RCC 7860 (cell line): ENCODE measurements at regions not wholly inside any gene's neighbourhood (a gene's known extent, or its start where the extent isn't known, plus 50 kb on each side); places are given as distances from the start of the nearest gene placed in this dataset.

Experiments used
- DNase-seq: peaks from one replicate; pipeline ENCODE4 v3.0.0-alpha.2; 2015; ENCODE audit warnings: low spot score
- FAIRE-seq: peaks from 2 replicates; lab custom pipeline; 2012; peaks lifted over from hg19 to GRCh38; lab: Jason Lieb, UNC

GRCh38 chr12:130070126-130070611, 92.1 kb upstream of the FZD10 start:
- DNase-seq (no peak), FAIRE-seq (no peak)

DNA sequence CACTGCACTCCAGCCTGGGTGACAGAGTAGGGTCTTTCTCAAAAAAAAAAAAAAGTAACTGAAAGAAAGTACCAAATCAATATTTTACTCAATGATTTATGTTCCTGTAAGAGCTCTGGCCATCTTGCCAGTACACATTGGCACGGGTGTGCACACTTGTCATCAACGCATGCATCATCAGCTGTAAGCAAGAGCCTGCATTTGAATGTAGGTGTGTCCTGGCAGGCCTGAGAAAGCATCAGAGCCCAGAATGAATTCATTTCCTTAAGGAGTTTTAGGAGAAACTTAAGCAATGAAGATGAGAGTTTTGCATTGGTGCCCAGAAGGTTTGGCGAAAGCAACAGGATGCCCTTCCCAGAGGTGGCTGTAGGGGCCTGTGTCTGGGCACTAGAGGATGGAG, 88.5 kb upstream of the FZD10 start:
- DNase-seq, result no peak
- FAIRE-seq, result no peak

DNA sequence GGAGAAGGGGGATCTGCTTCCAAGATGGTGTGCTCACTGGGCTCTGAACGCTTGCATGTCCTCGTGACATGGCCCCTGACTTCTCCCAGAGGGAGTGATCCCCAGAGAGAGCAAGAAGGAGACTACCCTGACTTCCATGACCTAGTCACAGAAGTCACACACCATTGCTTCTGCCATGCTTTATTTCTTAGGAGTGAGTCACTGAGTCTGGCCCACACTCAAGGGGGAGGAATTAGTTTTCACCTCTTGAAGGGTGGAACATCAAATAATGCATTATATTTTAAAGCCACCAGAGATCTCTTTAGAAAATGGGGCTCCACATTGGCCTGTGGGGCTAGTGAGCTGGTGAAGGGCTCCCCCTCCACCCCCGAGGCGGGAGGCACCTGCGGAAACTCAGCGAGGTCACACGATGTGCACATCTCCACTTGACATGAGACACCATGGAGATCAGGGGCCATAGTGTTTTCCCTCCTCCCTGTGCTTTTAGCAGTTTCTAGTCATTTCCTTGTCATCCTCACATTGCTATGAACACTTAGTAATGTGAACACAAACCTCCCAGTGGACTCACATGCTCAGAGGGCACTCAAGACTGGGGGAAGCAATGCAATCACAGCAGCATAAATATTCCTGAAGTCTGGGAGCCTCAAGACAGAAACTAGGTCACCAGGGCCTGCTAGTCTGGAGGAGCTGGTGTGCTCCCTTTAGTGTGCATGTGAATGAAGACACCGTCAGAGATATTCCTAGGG, 87.4 kb upstream of the FZD10 start:
- FAIRE-seq (no peak), DNase-seq (no peak)

- FAIRE-seq, result no peak
- no peak for DNase-seq
These were observed 86.7 kb upstream of the FZD10 start for GRCh38 chr12:130075497-130076076.

DNA sequence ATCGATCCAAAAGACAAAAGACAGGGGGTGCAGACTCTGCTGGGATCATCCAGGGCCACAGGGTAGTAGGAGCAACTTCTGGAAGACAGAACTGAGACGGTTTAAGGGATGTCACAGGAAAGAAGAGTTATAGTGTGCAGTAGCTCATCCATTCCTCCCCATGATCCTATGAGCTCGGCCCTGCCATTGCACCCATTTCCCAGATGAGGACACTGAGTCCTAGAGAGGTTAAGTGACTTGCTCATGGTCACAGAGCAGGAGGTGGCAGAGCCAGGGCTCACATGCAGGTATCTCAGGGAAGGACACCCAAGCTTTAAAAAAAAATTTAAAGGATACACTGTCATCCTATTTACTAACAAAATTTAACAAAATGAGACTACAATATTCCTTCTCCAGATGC, 86.1 kb upstream of the FZD10 start:
- no peak for FAIRE-seq
- no peak for DNase-seq

- DNase-seq (no peak), FAIRE-seq (no peak)
These were observed 85.5 kb upstream of the FZD10 start for GRCh38 chr12:130076752-130077151.

DNA sequence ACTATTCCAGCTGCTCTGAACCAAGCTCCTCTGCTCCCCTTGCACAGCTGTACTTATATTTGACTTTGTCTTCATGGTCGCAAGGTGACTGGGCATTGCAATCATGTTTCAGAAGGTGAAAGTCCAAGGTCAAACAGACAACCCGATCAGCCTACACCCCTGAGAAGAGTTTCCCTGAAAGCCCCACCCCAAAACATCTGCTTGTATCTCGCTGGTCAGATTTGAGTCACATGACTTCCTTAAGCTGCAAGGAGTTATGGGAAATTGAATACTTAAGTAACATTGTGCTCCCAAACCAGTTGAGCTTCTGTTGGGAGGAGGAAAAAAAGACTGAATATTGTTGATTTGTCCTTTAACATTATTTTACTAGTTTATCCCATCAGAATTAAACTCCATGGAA, 83.4 kb upstream of the FZD10 start:
- no peak for FAIRE-seq
- DNase-seq, result no peak

GRCh38 chr12:130079279-130079678, 83.0 kb upstream of the FZD10 start:
- DNase-seq (no peak), FAIRE-seq (no peak)

GRCh38 chr12:130080205-130080604, 82.1 kb upstream of the FZD10 start:
- no peak for DNase-seq
- FAIRE-seq, result no peak

- FAIRE-seq (no peak), DNase-seq (no peak)
These were observed 81.0 kb upstream of the FZD10 start for GRCh38 chr12:130081117-130081805.

GRCh38 chr12:130083002-130083401, 79.3 kb upstream of the FZD10 start:
- no peak for FAIRE-seq
- no peak for DNase-seq

DNA sequence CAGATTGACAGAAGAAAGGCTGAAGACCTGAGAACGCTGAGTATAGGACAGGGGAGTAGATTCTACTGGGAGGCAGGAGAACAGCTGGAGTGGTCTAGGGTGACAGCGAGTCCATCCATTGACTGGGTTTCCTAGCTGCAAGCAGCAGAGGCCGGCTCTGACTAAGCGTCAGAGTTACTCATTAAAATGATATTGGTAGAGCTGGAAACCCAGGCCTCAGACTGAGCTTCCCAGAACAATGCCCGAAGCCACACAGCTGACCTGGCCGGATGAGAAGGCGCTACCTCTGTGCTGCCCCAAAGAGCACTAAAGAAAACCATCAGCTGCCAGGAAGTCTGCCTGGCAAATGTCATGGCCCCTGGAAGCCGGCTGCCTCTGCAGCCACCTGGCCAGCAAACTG, 78.5 kb upstream of the FZD10 start:
- no peak for DNase-seq

GRCh38 chr12:130084359-130084758, 77.9 kb upstream of the FZD10 start:
- no peak for FAIRE-seq
- no peak for DNase-seq

More for the DNA sequence above, 78.5 kb upstream of the FZD10 start:
- FAIRE-seq, result no peak

- FAIRE-seq (no peak), DNase-seq (no peak)
These were observed 76.0 kb upstream of the FZD10 start for GRCh38 chr12:130086248-130086647.

- DNase-seq, result no peak
- FAIRE-seq, result no peak
These were observed 75.5 kb upstream of the FZD10 start for GRCh38 chr12:130086797-130087196.

- no peak for FAIRE-seq
- DNase-seq, result no peak
These were observed 75.0 kb upstream of the FZD10 start for GRCh38 chr12:130087222-130087621.

GRCh38 chr12:130088504-130088903, 73.8 kb upstream of the FZD10 start:
- no peak for FAIRE-seq
- no peak for DNase-seq

GRCh38 chr12:130090542-130090941, 71.7 kb upstream of the FZD10 start:
- no peak for FAIRE-seq

DNA sequence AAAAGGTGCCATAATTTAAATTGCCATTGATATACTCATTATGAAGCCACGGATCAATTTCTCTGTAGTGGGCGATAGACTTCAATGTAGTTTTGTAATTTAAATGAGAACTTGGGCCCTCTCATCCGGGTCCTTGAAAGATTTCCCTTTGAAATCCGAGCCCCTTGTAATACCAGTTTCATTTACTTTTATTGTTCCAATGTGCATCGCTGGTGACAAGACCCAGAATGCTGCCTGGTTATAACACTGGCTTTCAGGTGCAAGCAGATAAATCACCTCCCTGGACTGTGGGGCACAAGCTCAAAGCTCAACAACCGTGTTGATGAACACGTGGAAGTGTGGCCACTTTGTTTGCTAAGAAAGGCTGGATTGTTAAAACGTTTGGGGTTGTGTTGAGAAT, 68.9 kb upstream of the FZD10 start:
- FAIRE-seq (no peak), DNase-seq (no peak)

More at GRCh38 chr12:130090542-130090941, 71.7 kb upstream of the FZD10 start:
- DNase-seq, result no peak

- no peak for DNase-seq
These were observed 64.9 kb upstream of the FZD10 start for GRCh38 chr12:130097342-130097741.

GRCh38 chr12:130097798-130098255, 64.4 kb upstream of the FZD10 start:
- DNase-seq (no peak), FAIRE-seq (no peak)

More at GRCh38 chr12:130097342-130097741, 64.9 kb upstream of the FZD10 start:
- no peak for FAIRE-seq
